ENCODE measurements at regions not wholly inside any gene's neighbourhood (a gene's known extent, or its start where the extent isn't known, plus 50 kb on each side); places are given as distances from the start of the nearest gene placed in this dataset.

DNA sequence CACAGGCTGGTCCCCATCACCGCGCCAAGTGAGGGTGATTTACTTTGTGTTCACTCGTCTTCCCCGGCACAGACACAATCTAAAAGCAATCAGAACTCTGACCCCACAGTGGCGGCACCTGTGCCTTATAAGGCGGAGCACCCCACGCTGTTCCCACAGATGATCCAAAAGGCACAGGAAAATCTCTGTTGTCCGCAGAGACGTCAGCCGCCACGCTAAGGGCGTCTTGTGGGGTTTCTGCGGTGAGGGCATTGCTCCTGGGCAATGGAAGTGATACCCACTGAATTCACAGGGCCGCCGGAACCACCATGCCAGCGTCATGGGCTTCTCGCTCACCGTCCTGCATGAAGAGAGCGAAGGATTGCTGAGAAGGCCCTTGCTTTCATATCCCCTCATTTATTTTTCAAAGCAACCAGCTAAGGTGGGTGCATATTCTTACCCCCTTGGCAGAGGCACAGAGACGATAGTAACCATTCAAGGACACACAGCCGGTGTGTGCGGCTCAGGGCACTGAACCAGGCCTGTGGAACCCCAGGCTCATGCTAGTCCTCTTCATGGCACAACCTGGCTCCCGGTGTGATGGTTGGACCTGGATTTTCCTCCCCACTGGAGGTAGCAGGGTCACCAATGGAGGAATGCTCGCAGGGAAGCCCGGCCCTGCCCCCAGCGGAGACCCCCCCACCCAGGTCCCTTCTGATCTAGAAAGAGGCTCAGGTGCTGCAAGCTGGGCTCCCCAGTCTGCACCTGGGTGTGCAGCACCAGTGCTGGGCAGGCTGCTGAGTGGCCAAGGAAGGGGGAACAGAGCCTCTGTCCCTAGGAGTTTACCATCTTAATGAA is 279.0 kb downstream of the TCERG1L start:
- H2AFZ ChIP-seq (ENCODE audit: low read depth, low read length) = no peak overlapping the region
- no peak overlapping the region for H3K4me3 ChIP-seq (ENCODE audit: insufficient read depth in 1 of 2, low read depth in 1 of 2, low read length in 2 of 2)
- no peak overlapping the region for H3K27ac ChIP-seq (ENCODE audit: low read length, poor library complexity, severe bottlenecking)
- H3K18ac ChIP-seq (ENCODE audit: low read depth in 1 of 2, low read length in 2 of 2) = no peak overlapping the region
- H2BK5ac ChIP-seq (ENCODE audit: low read depth, low read length, poor library complexity, severe bottlenecking) = no peak overlapping the region
- H3K23ac ChIP-seq (ENCODE audit: low read length in 2 of 2) = no peak overlapping the region
- no peak overlapping the region for H4K8ac ChIP-seq (ENCODE audit: low read length)
- no peak overlapping the region for H2BK120ac ChIP-seq (ENCODE audit: low read depth, low read length)
- no peak overlapping the region for H2BK15ac ChIP-seq (ENCODE audit: low read depth, poor library complexity, severe bottlenecking)
- H3K14ac ChIP-seq (ENCODE audit: low read length in 2 of 2) = no peak overlapping the region
- no peak overlapping the region for H2AK5ac ChIP-seq (ENCODE audit: low read length, severe bottlenecking)
- DNase-seq = no peak
- H3K4ac ChIP-seq (ENCODE audit: low read depth in 1 of 2, low read length in 2 of 2) = no peak overlapping the region
- no peak overlapping the region for H3K9ac ChIP-seq (ENCODE audit: low read length)
- no peak overlapping the region for H3K4me2 ChIP-seq (ENCODE audit: low read length, poor library complexity, severe bottlenecking)
- no peaks in the 10 kb centered on the region for H3K79me1 ChIP-seq (replicated peaks; ENCODE audit: low read length, poor library complexity, severe bottlenecking)
- no peaks in the 10 kb centered on the region for H3K4me1 ChIP-seq (ENCODE audit: control insufficient read depth, insufficient read depth, low read depth, low read length)
- H4K91ac ChIP-seq (ENCODE audit: low read length) = no peak overlapping the region
- no peaks in the 10 kb centered on the region for H3K9me3 ChIP-seq (ENCODE audit: control insufficient read depth, low read length)
- WGBS = 87% methylated on average over 26 of the region's 26 CpGs
- H3K36me3 ChIP-seq (ENCODE audit: control insufficient read depth in 1 of 2, insufficient read depth in 2 of 2, low read depth in 1 of 2, low read length in 2 of 2) = no peaks in the 10 kb centered on the region
- no peak overlapping the region for H2BK12ac ChIP-seq (ENCODE audit: low read length in 2 of 2)
- H3K27me3 ChIP-seq (ENCODE audit: control insufficient read depth in 1 of 2, insufficient read depth in 1 of 2, low read length in 2 of 2) = no peaks in the 10 kb centered on the region

- no peaks in the 10 kb centered on the region for H3K9me3 ChIP-seq (ENCODE audit: control insufficient read depth, low read length)
- no peak overlapping the region for H2BK120ac ChIP-seq (ENCODE audit: low read depth, low read length)
- no peaks in the 10 kb centered on the region for H3K27me3 ChIP-seq (ENCODE audit: control insufficient read depth in 1 of 2, insufficient read depth in 1 of 2, low read length in 2 of 2)
- H3K14ac ChIP-seq (ENCODE audit: low read length in 2 of 2) = no peak overlapping the region
- no peak overlapping the region for H2AK5ac ChIP-seq (ENCODE audit: low read length, severe bottlenecking)
- no peak overlapping the region for H3K18ac ChIP-seq (ENCODE audit: low read depth in 1 of 2, low read length in 2 of 2)
- no peak overlapping the region for H3K4me3 ChIP-seq (ENCODE audit: insufficient read depth in 1 of 2, low read depth in 1 of 2, low read length in 2 of 2)
- no peaks in the 10 kb centered on the region for H3K79me1 ChIP-seq (replicated peaks; ENCODE audit: low read length, poor library complexity, severe bottlenecking)
- no peak overlapping the region for H3K27ac ChIP-seq (ENCODE audit: low read length, poor library complexity, severe bottlenecking)
- H3K4me1 ChIP-seq (ENCODE audit: control insufficient read depth, insufficient read depth, low read depth, low read length) = no peaks in the 10 kb centered on the region
- 64% methylated on average over 10 of the region's 10 CpGs for WGBS
- no peak overlapping the region for H3K4me2 ChIP-seq (ENCODE audit: low read length, poor library complexity, severe bottlenecking)
- no peak overlapping the region for H4K91ac ChIP-seq (ENCODE audit: low read length)
- H2AFZ ChIP-seq (ENCODE audit: low read depth, low read length) = no peak overlapping the region
- no peak for DNase-seq
- no peak overlapping the region for H3K4ac ChIP-seq (ENCODE audit: low read depth in 1 of 2, low read length in 2 of 2)
- H2BK15ac ChIP-seq (ENCODE audit: low read depth, poor library complexity, severe bottlenecking) = no peak overlapping the region
- no peak overlapping the region for H3K9ac ChIP-seq (ENCODE audit: low read length)
- H2BK12ac ChIP-seq (ENCODE audit: low read length in 2 of 2) = no peak overlapping the region
- H2BK5ac ChIP-seq (ENCODE audit: low read depth, low read length, poor library complexity, severe bottlenecking) = no peak overlapping the region
- no peak overlapping the region for H4K8ac ChIP-seq (ENCODE audit: low read length)
- no peaks in the 10 kb centered on the region for H3K36me3 ChIP-seq (ENCODE audit: control insufficient read depth in 1 of 2, insufficient read depth in 2 of 2, low read depth in 1 of 2, low read length in 2 of 2)
- no peak overlapping the region for H3K23ac ChIP-seq (ENCODE audit: low read length in 2 of 2)
These were observed 278.1 kb downstream of the TCERG1L start for GRCh38 chr10:131033166-131034085.

GRCh38 chr10:131034451-131034850 is 277.1 kb downstream of the TCERG1L start:
- H3K9ac ChIP-seq (ENCODE audit: low read length) = no peak overlapping the region
- no peaks in the 10 kb centered on the region for H3K9me3 ChIP-seq (ENCODE audit: control insufficient read depth, low read length)
- no peaks in the 10 kb centered on the region for H3K36me3 ChIP-seq (ENCODE audit: control insufficient read depth in 1 of 2, insufficient read depth in 2 of 2, low read depth in 1 of 2, low read length in 2 of 2)
- no peak overlapping the region for H2AK5ac ChIP-seq (ENCODE audit: low read length, severe bottlenecking)
- H3K4ac ChIP-seq (ENCODE audit: low read depth in 1 of 2, low read length in 2 of 2) = no peak overlapping the region
- H3K23ac ChIP-seq (ENCODE audit: low read length in 2 of 2) = no peak overlapping the region
- H3K18ac ChIP-seq (ENCODE audit: low read depth in 1 of 2, low read length in 2 of 2) = no peak overlapping the region
- no peaks in the 10 kb centered on the region for H3K4me1 ChIP-seq (ENCODE audit: control insufficient read depth, insufficient read depth, low read depth, low read length)
- H3K4me2 ChIP-seq (ENCODE audit: low read length, poor library complexity, severe bottlenecking) = no peak overlapping the region
- H3K14ac ChIP-seq (ENCODE audit: low read length in 2 of 2) = no peak overlapping the region
- H2BK5ac ChIP-seq (ENCODE audit: low read depth, low read length, poor library complexity, severe bottlenecking) = no peak overlapping the region
- no peak overlapping the region for H4K91ac ChIP-seq (ENCODE audit: low read length)
- H2AFZ ChIP-seq (ENCODE audit: low read depth, low read length) = no peak overlapping the region
- H3K79me1 ChIP-seq (replicated peaks; ENCODE audit: low read length, poor library complexity, severe bottlenecking) = no peaks in the 10 kb centered on the region
- WGBS = 84% methylated on average over 8 of the region's 8 CpGs
- no peaks in the 10 kb centered on the region for H3K27me3 ChIP-seq (ENCODE audit: control insufficient read depth in 1 of 2, insufficient read depth in 1 of 2, low read length in 2 of 2)
- no peak overlapping the region for H4K8ac ChIP-seq (ENCODE audit: low read length)
- no peak overlapping the region for H3K27ac ChIP-seq (ENCODE audit: low read length, poor library complexity, severe bottlenecking)
- no peak overlapping the region for H2BK12ac ChIP-seq (ENCODE audit: low read length in 2 of 2)
- no peak for DNase-seq
- H2BK120ac ChIP-seq (ENCODE audit: low read depth, low read length) = no peak overlapping the region
- H3K4me3 ChIP-seq (ENCODE audit: insufficient read depth in 1 of 2, low read depth in 1 of 2, low read length in 2 of 2) = no peak overlapping the region
- no peak overlapping the region for H2BK15ac ChIP-seq (ENCODE audit: low read depth, poor library complexity, severe bottlenecking)

DNA sequence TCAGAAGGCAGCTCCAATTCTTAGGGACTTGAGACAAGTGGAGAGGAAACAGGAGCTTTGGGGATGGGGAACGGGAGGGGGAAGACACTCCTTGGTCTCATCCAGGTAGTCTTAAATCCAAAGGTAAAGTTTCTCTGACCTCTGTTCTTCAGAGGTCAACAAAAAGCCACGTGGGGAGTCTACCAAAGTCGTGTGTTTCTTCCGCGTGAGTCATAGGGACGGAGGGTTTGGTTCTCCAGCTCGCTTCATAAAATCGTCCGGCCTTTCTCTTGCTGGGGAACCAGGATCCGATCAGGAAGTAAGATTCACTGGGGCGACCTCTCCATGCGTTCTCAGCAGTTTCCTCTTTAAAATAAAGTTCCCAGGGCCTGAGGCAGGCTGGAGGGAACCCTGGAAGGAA is 275.7 kb downstream of the TCERG1L start:
- Histone ChIP-seq H2BK5ac (ENCODE audit: low read depth, low read length, poor library complexity, severe bottlenecking) (no peak overlapping the region), H3K27me3 (ENCODE audit: control insufficient read depth in 1 of 2, insufficient read depth in 1 of 2, low read length in 2 of 2) (no peaks in the 10 kb centered on the region), H3K23ac (ENCODE audit: low read length in 2 of 2) (no peak overlapping the region), H3K79me1 (replicated peaks; ENCODE audit: low read length, poor library complexity, severe bottlenecking) (no peaks in the 10 kb centered on the region), H3K36me3 (ENCODE audit: control insufficient read depth in 1 of 2, insufficient read depth in 2 of 2, low read depth in 1 of 2, low read length in 2 of 2) (no peaks in the 10 kb centered on the region), H2BK15ac (ENCODE audit: low read depth, poor library complexity, severe bottlenecking) (no peak overlapping the region), H3K4me1 (ENCODE audit: control insufficient read depth, insufficient read depth, low read depth, low read length) (no peaks in the 10 kb centered on the region), H3K4me3 (ENCODE audit: insufficient read depth in 1 of 2, low read depth in 1 of 2, low read length in 2 of 2) (no peak overlapping the region), H4K8ac (ENCODE audit: low read length) (no peak overlapping the region), H3K4ac (ENCODE audit: low read depth in 1 of 2, low read length in 2 of 2) (no peak overlapping the region), H4K91ac (ENCODE audit: low read length) (no peak overlapping the region), H2BK120ac (ENCODE audit: low read depth, low read length) (no peak overlapping the region), H3K9ac (ENCODE audit: low read length) (no peak overlapping the region), H2AK5ac (ENCODE audit: low read length, severe bottlenecking) (no peak overlapping the region), H3K9me3 (ENCODE audit: control insufficient read depth, low read length) (peaks cover under 1% of the 10 kb centered on the region), H3K14ac (ENCODE audit: low read length in 2 of 2) (no peak overlapping the region), H3K27ac (ENCODE audit: low read length, poor library complexity, severe bottlenecking) (no peak overlapping the region), H3K18ac (ENCODE audit: low read depth in 1 of 2, low read length in 2 of 2) (no peak overlapping the region), H3K4me2 (ENCODE audit: low read length, poor library complexity, severe bottlenecking) (no peak overlapping the region), H2BK12ac (ENCODE audit: low read length in 2 of 2) (no peak overlapping the region), H2AFZ (ENCODE audit: low read depth, low read length) (no peak overlapping the region)
- 60% methylated on average over 12 of the region's 12 CpGs for WGBS
- DNase-seq = no peak
